Common myeloid progenitor, CD34-positive (primary cell): ENCODE measurements at regions not wholly inside any gene's neighbourhood (a gene's known extent, or its start where the extent isn't known, plus 50 kb on each side); places are given as distances from the start of the nearest gene placed in this dataset.

ENCODE experiments used
- CTCF ChIA-PET: fragments of 350-600 bp; sonication (Branson Sonifier 250); formaldehyde crosslinking; loops from one replicate; lab custom pipeline; 2021; ENCODE audit warnings: antibody characterized with exemption; lab: Charles Lee
- POLR2A ChIA-PET: fragments of 350-600 bp; sonication (Branson Sonifier 250); formaldehyde crosslinking; loops from one replicate; lab custom pipeline; 2021; ENCODE audit warnings: antibody characterized with exemption; lab: Charles Lee
- DNase-seq, 3 donors: peaks; one replicate each; pipeline versions ENCODE4 v3.0.0 to v3.0.0-alpha.2; 2013
- H3K27ac ChIP-seq, 2 experiments: 1 replicate in 1 of 2; 2 replicates in 1 of 2; pipeline ENCODE4 v1.7.0; 2013; ENCODE audit warnings: inconsistent platforms in 2 of 2, low read length in 2 of 2, mild to moderate bottlenecking in 2 of 2, low read depth in 1 of 2, moderate library complexity in 1 of 2; ENCODE audit not compliant: severe bottlenecking in 2 of 2, insufficient read depth in 1 of 2, poor library complexity in 1 of 2
- H3K27me3 ChIP-seq, 5 experiments: replicated peaks in 2 of 5; 1 replicate in 3 of 5; 2 replicates in 2 of 5; pipeline versions ENCODE4 v1.6.1 to v1.7.0; 2013; ENCODE audit warnings: low read length in 4 of 5, mild to moderate bottlenecking in 2 of 5, moderate library complexity in 2 of 5, inconsistent platforms in 1 of 5; ENCODE audit not compliant: insufficient read depth in 5 of 5, control insufficient read depth in 4 of 5
- H3K36me3 ChIP-seq, 4 experiments: 1 replicate in 2 of 4; 2 replicates in 2 of 4; pipeline versions ENCODE4 v1.6.1 to v1.7.0; 2013; ENCODE audit warnings: low read length in 3 of 4, control low read depth in 1 of 4, mild to moderate bottlenecking in 1 of 4; ENCODE audit not compliant: control insufficient read depth in 4 of 4, insufficient read depth in 4 of 4
- H3K4me1 ChIP-seq, 4 experiments: 1 replicate in 3 of 4; 2 replicates in 1 of 4; pipeline versions ENCODE4 v1.6.1 to v1.7.1; 2013; ENCODE audit warnings: low read length in 3 of 4, mild to moderate bottlenecking in 3 of 4, control low read depth in 1 of 4, inconsistent platforms in 1 of 4, moderate library complexity in 1 of 4; ENCODE audit not compliant: control insufficient read depth in 4 of 4, insufficient read depth in 4 of 4; ENCODE audit errors: control extremely low read depth in 1 of 4
- H3K4me3 ChIP-seq, 7 experiments: 1 replicate in 4 of 7; 2 replicates in 3 of 7; pipeline versions ENCODE4 v1.5.1 to v1.7.0; 2013; ENCODE audit warnings: mild to moderate bottlenecking in 7 of 7, low read length in 6 of 7, moderate library complexity in 6 of 7, inconsistent platforms in 2 of 7, low read depth in 2 of 7, control low read depth in 1 of 7; ENCODE audit not compliant: insufficient read depth in 4 of 7, control insufficient read depth in 1 of 7; ENCODE audit errors: extremely low read depth in 1 of 7
- H3K9me3 ChIP-seq, 5 experiments: 1 replicate in 4 of 5; 2 replicates in 1 of 5; pipeline versions ENCODE4 v1.6.1 to v1.7.1; 2013; ENCODE audit warnings: low read length in 4 of 5, mild to moderate bottlenecking in 2 of 5, inconsistent platforms in 1 of 5, low read depth in 1 of 5, moderate library complexity in 1 of 5; ENCODE audit not compliant: control insufficient read depth in 4 of 5, insufficient read depth in 2 of 5; ENCODE audit errors: control extremely low read depth in 1 of 5
- WGBS: methylation state at CpG from one replicate; pipeline ENCODE4 v1.1.5; 2013; ENCODE audit not compliant: insufficient coverage; 5-methylcytosine and 5-hydroxymethylcytosine counted together

- ChIA-PET POLR2A (no interaction called here), CTCF (interaction anchor here (0.6 to 1.0 kb wide), 3 partner anchors 9 to 419 kb away, joined by 3 to 4 read pairs (median 3); no protein-coding TSS in a partner anchor)
- 100% methylated on average over 2 of the region's 3 CpGs for WGBS
- Histone ChIP-seq H3K9me3 (no peaks in the 10 kb centered on the region), H3K4me1 (peaks cover 12 to 26% (median 14%) of the 10 kb centered on the region in 4 experiments), H3K27ac (no peak overlapping the region), H3K36me3 (no peaks in the 10 kb centered on the region), H3K4me3 (no peak overlapping the region), H3K27me3 (no peaks in the 10 kb centered on the region)
- DNase-seq: no peak
Measured at GRCh38 chr1:222045236-222045635, 303.3 kb upstream of the DUSP10 start.

- Histone ChIP-seq H3K4me1 (peaks cover 8 to 18% (median 9%) of the 10 kb centered on the region in 4 experiments), H3K4me3 (no peak overlapping the region), H3K27ac (no peak overlapping the region), H3K27me3 (no peaks in the 10 kb centered on the region), H3K9me3 (no peaks in the 10 kb centered on the region), H3K36me3 (no peaks in the 10 kb centered on the region)
- WGBS: 96% methylated on average over 9 of the region's 9 CpGs
- no peak for DNase-seq
- POLR2A ChIA-PET: no interaction called here
- CTCF ChIA-PET: interaction anchor here (0.6 to 1.0 kb wide), 3 partner anchors 18 to 129 kb away, joined by 3 read pairs; no protein-coding TSS in a partner anchor
Measured at GRCh38 chr1:222043444-222044292, 301.8 kb upstream of the DUSP10 start.

DNA sequence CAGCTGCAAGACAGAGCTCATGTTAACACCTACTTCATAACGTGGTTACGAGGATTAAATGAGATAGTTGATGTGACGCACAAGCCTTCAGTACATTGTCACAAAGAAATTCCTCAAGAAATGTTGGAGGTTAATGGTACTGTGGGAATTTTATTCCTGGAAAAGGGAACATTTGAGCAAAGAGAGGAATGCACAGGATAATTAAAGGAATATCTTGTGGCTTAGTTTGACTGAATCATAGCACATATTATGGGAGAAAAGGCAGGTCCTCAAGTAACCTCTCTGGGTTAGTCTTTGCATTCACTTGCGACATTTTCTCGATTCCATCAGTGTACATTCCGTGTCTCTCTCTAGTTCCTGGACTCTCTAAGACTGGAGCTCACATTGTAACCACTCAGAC lies 300.2 kb upstream of the DUSP10 start:
- 100% methylated on average over 4 of the region's 6 CpGs for WGBS
- no peak overlapping the region for H3K27ac ChIP-seq
- POLR2A ChIA-PET: no interaction called here
- no peaks in the 10 kb centered on the region for H3K27me3 ChIP-seq
- H3K9me3 ChIP-seq: no peaks in the 10 kb centered on the region
- DNase-seq: no peak
- H3K4me1 ChIP-seq: peaks cover 0 to 4% (median 0%) of the 10 kb centered on the region in 4 experiments
- CTCF ChIA-PET: interaction anchor here (0.8 kb wide), 1 partner anchor 414 kb away, joined by 3 read pairs; no protein-coding TSS in a partner anchor
- no peak overlapping the region for H3K4me3 ChIP-seq
- H3K36me3 ChIP-seq: no peaks in the 10 kb centered on the region

GRCh38 chr1:222040955-222041354 lies 299.1 kb upstream of the DUSP10 start:
- CTCF ChIA-PET: interaction anchor here (1.0 kb wide), 1 partner anchor 56 kb away, joined by 3 read pairs; no protein-coding TSS in a partner anchor
- H3K36me3 ChIP-seq: no peaks in the 10 kb centered on the region
- POLR2A ChIA-PET: no interaction called here

GRCh38 chr1:222040121-222040805 lies 298.4 kb upstream of the DUSP10 start:
- no peak for DNase-seq

More at GRCh38 chr1:222040955-222041354, 299.1 kb upstream of the DUSP10 start:
- WGBS: no CpG with 5 or more reads among the region's 4 CpGs
- no peak for DNase-seq
- H3K27me3 ChIP-seq: no peaks in the 10 kb centered on the region
- no peak overlapping the region for H3K27ac ChIP-seq
- no peaks in the 10 kb centered on the region for H3K9me3 ChIP-seq
- H3K4me3 ChIP-seq: no peak overlapping the region
- peaks cover 0 to 3% (median 0%) of the 10 kb centered on the region in 4 experiments for H3K4me1 ChIP-seq

DNA sequence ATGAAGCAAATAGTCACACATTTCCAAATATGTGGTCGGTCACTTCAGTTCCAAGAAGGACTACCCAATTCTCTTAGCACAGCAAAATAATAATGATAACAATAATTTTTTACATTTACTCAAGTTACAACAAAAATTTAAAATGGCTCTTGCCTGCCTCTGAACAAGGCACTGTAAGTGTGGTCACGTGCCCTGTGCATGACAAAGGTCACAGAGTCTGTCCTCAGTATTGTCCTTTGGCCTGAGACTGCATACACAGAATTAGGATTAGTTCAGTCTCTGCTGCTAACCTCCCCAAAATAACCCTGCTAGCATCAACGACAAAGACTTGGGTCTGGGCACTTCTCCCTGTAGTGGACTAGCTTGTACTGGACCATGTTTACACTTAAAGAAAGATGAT lies 297.1 kb upstream of the DUSP10 start:
- POLR2A ChIA-PET: no interaction called here
- CTCF ChIA-PET: no interaction called here

More at GRCh38 chr1:222040121-222040805, 298.4 kb upstream of the DUSP10 start:
- Histone ChIP-seq H3K4me1 (no peaks in the 10 kb centered on the region), H3K27ac (no peak overlapping the region), H3K9me3 (no peaks in the 10 kb centered on the region), H3K27me3 (no peaks in the 10 kb centered on the region), H3K4me3 (no peak overlapping the region), H3K36me3 (no peaks in the 10 kb centered on the region)
- CTCF ChIA-PET: interaction anchor here (1.0 kb wide), 1 partner anchor 57 kb away, joined by 3 read pairs; no protein-coding TSS in a partner anchor
- WGBS: 98% methylated on average over 10 of the region's 11 CpGs
- POLR2A ChIA-PET: interaction anchor here (1.0 kb wide), 1 partner anchor 9 kb away, joined by 3 read pairs; no protein-coding TSS in a partner anchor

More for the DNA sequence above, 297.1 kb upstream of the DUSP10 start:
- no peaks in the 10 kb centered on the region for H3K9me3 ChIP-seq
- H3K27ac ChIP-seq: no peak overlapping the region
- WGBS: 88% methylated on average over 3 of the region's 3 CpGs
- H3K27me3 ChIP-seq: no peaks in the 10 kb centered on the region
- H3K4me1 ChIP-seq: peaks cover 0 to 10% (median 7%) of the 10 kb centered on the region in 4 experiments
- no peak for DNase-seq
- H3K36me3 ChIP-seq: no peaks in the 10 kb centered on the region
- no peak overlapping the region for H3K4me3 ChIP-seq
